ENCODE measurements at regions not wholly inside any gene's neighbourhood (a gene's known extent, or its start where the extent isn't known, plus 50 kb on each side); places are given as distances from the start of the nearest gene placed in this dataset.

GRCh38 chr13:52955472-52955874 lies 73.1 kb upstream of the OLFM4 start:
- TF ChIP-seq YY1 (IDR thresholded peaks at IDR 0.05; ENCODE audit: low read depth) (no peak), RAD21 (IDR thresholded peaks at IDR 0.05; ENCODE audit: low read length) (no peak), USF1 (IDR thresholded peaks at IDR 0.05; ENCODE audit: borderline replicate concordance, low read depth) (no peak), NRF1 (IDR thresholded peaks at IDR 0.05; ENCODE audit: low read depth, low read length) (no peak), POLR2AphosphoS5 (IDR thresholded peaks at IDR 0.05; ENCODE audit: low read depth, low read length) (no peak), JUND (IDR thresholded peaks at IDR 0.05) (no peak), RFX5 (IDR thresholded peaks at IDR 0.05; ENCODE audit: low read length) (no peak), FOSL2 (IDR thresholded peaks at IDR 0.05; ENCODE audit: borderline replicate concordance, low read depth) (no peak), REST (IDR thresholded peaks at IDR 0.05; ENCODE audit: low read depth, low read length) (no peak), MXI1 (IDR thresholded peaks at IDR 0.05; ENCODE audit: low read depth, low read length) (no peak), GATA2 (CRISPR knock-in tag; IDR thresholded peaks at IDR 0.05) (no peak)
- TF ChIP-seq, protein P1, sequence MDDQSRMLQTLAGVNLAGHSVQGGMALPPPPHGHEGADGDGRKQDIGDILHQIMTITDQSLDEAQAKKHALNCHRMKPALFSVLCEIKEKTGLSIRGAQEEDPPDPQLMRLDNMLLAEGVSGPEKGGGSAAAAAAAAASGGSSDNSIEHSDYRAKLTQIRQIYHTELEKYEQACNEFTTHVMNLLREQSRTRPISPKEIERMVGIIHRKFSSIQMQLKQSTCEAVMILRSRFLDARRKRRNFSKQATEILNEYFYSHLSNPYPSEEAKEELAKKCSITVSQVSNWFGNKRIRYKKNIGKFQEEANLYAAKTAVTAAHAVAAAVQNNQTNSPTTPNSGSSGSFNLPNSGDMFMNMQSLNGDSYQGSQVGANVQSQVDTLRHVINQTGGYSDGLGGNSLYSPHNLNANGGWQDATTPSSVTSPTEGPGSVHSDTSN (IDR thresholded peaks at IDR 0.05) = no peak
- Histone ChIP-seq H3K79me2 (ENCODE audit: insufficient read depth) (no peaks in the 10 kb centered on the region), H2AFZ (ENCODE audit: low read depth) (no peak overlapping the region), H3K9me3 (no peaks in the 10 kb centered on the region), H3K4me2 (no peak overlapping the region), H3K9me2 (no peaks in the 10 kb centered on the region), H3F3A (replicated peaks; ENCODE audit: insufficient read depth) (no peaks in the 10 kb centered on the region), H3K36me3 (replicated peaks in 1 of 2; ENCODE audit: control insufficient read depth in 1 of 2, insufficient read depth in 2 of 2, low read length in 1 of 2) (no peaks in the 10 kb centered on the region), H4K20me1 (ENCODE audit: insufficient read depth) (no peaks in the 10 kb centered on the region), H3K4me3 (ENCODE audit: low read depth in 2 of 2, low read length in 1 of 2) (no peak overlapping the region), H3K27ac (ENCODE audit: low read depth in 2 of 2, low read length in 1 of 2) (no peak overlapping the region), H3K4me1 (ENCODE audit: control insufficient read depth in 1 of 2, insufficient read depth in 2 of 2, low read depth in 1 of 2, low read length in 1 of 2) (no peaks in the 10 kb centered on the region), H3K27me3 (ENCODE audit: insufficient read depth) (no peaks in the 10 kb centered on the region), H3K9ac (no peak overlapping the region)
- ChIA-PET CTCF (interaction anchor here (0.8 to 7.7 kb wide), 3 partner anchors 11 to 197 kb away, joined by 4 to 76 read pairs (median 17); no protein-coding TSS in a partner anchor), POLR2A (no interaction called here)
- WGBS (ENCODE audit: low lambda C conversion rate) = 46% methylated on average over 4 of the region's 4 CpGs
- DNase-seq = no peak

DNA sequence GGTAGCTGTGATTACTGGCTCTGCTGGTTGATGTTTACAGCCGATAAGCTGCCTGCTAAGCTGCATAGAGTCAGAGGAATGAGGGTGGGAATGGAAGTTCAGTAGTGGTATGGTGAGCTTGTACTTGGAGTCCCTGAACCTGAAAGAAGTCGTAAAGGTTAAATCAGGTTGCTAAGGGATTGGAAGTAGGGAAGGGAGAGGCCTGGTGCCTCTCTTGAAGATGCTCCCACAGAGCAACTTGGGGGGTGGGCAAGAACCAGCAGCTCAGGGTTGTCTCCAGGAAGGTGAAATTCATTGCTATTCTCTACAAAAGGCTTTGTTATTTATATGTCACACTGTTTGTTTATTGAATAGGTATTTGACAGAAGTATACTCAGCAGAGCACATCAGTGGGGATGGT lies 73.8 kb upstream of the OLFM4 start:
- Histone ChIP-seq H3K9me2 (no peaks in the 10 kb centered on the region), H3K27me3 (ENCODE audit: insufficient read depth) (no peaks in the 10 kb centered on the region), H3K9ac (no peak overlapping the region), H3K27ac (ENCODE audit: low read depth in 2 of 2, low read length in 1 of 2) (no peak overlapping the region), H3K79me2 (ENCODE audit: insufficient read depth) (no peaks in the 10 kb centered on the region), H3K36me3 (replicated peaks in 1 of 2; ENCODE audit: control insufficient read depth in 1 of 2, insufficient read depth in 2 of 2, low read length in 1 of 2) (no peaks in the 10 kb centered on the region), H3K9me3 (no peaks in the 10 kb centered on the region), H3K4me2 (no peak overlapping the region), H3K4me1 (ENCODE audit: control insufficient read depth in 1 of 2, insufficient read depth in 2 of 2, low read depth in 1 of 2, low read length in 1 of 2) (no peaks in the 10 kb centered on the region), H3K4me3 (ENCODE audit: low read depth in 2 of 2, low read length in 1 of 2) (no peak overlapping the region), H2AFZ (ENCODE audit: low read depth) (no peak overlapping the region), H4K20me1 (ENCODE audit: insufficient read depth) (no peaks in the 10 kb centered on the region), H3F3A (replicated peaks; ENCODE audit: insufficient read depth) (no peaks in the 10 kb centered on the region)
- CTCF ChIA-PET = interaction anchor here (0.7 to 7.7 kb wide), 3 partner anchors 14 to 247 kb away, joined by 3 to 76 read pairs (median 17); no protein-coding TSS in a partner anchor
- no peak for DNase-seq
- POLR2A ChIA-PET = no interaction called here
- 29% methylated on average over 2 of the region's 2 CpGs for WGBS (ENCODE audit: low lambda C conversion rate)
- TF ChIP-seq IRF3 (IDR thresholded peaks at IDR 0.05; ENCODE audit: low read depth, low read length) (no peak), REST (IDR thresholded peaks at IDR 0.05; ENCODE audit: low read depth, low read length) (no peak), USF1 (IDR thresholded peaks at IDR 0.05; ENCODE audit: borderline replicate concordance, low read depth) (no peak), TAF1 (IDR thresholded peaks at IDR 0.05; ENCODE audit: borderline replicate concordance, low read depth, low read length) (no peak), FOXJ3 (CRISPR knock-in tag; IDR thresholded peaks at IDR 0.05) (no peak), NFIC (IDR thresholded peaks at IDR 0.05; ENCODE audit: borderline replicate concordance) (no peak), JUND (IDR thresholded peaks at IDR 0.05) (no peak), SIN3A (IDR thresholded peaks at IDR 0.05; ENCODE audit: borderline replicate concordance, low read depth, low read length) (no peak)
